Panc1 (cell line): ENCODE measurements at regions not wholly inside any gene's neighbourhood (a gene's known extent, or its start where the extent isn't known, plus 50 kb on each side); places are given as distances from the start of the nearest gene placed in this dataset.

ENCODE experiments used
- CTCF ChIP-seq: fragments of 450-650 bp; IDR thresholded peaks from 2 replicates; pipeline ENCODE4 v1.5.1; 2017; ENCODE audit warnings: mild to moderate bottlenecking
- POLR2AphosphoS5 ChIP-seq: IDR thresholded peaks from 2 replicates; pipeline ENCODE4 v1.6.1; 2012; ENCODE audit warnings: mild to moderate bottlenecking, low read depth, low read length, moderate library complexity

- no peak for TF ChIP-seq CTCF
- no peak for TF ChIP-seq POLR2AphosphoS5
Measured at GRCh38 chr17:34847938-34848337, 113.3 kb downstream of the CCT6B start.
